HL-60 (cell line): ENCODE measurements at regions not wholly inside any gene's neighbourhood (a gene's known extent, or its start where the extent isn't known, plus 50 kb on each side); places are given as distances from the start of the nearest gene placed in this dataset.

ENCODE experiments used
- DNase-seq, 2 experiments: peaks; one replicate each; pipeline ENCODE4 v3.0.0-alpha.2; 2010 to 2020; ENCODE audit warnings: low read depth in 1 of 2, low spot score in 1 of 2
- H3K27ac ChIP-seq: fragments of 250-450 bp; sonication (Bioruptor Pico); replicated peaks from 2 replicates; pipeline ENCODE4 v1.5.1; 2020; ENCODE audit warnings: mild to moderate bottlenecking, moderate library complexity
- H3K27me3 ChIP-seq: fragments of 250-450 bp; sonication (Bioruptor Pico); 2 replicates; pipeline ENCODE4 v1.5.1; 2021; ENCODE audit warnings: mild to moderate bottlenecking, moderate library complexity; ENCODE audit not compliant: insufficient read depth, poor library complexity, severe bottlenecking
- H3K4me3 ChIP-seq: replicated peaks from 2 replicates; pipeline ENCODE4 v1.5.1; 2011; ENCODE audit warnings: mild to moderate bottlenecking, control low read depth, low read length; ENCODE audit not compliant: insufficient read depth
- GABPA ChIP-seq: IDR thresholded peaks from 2 replicates; pipeline ENCODE4 v1.6.1; 2012; ENCODE audit warnings: low read depth
- POLR2AphosphoS5 ChIP-seq: IDR thresholded peaks from 2 replicates; pipeline ENCODE4 v1.6.1; 2012; ENCODE audit warnings: low read depth
- SPI1 ChIP-seq: IDR thresholded peaks from 2 replicates; pipeline ENCODE4 v1.6.1; 2012; ENCODE audit warnings: low read depth, mild to moderate bottlenecking, borderline replicate concordance
- TF ChIP-seq, protein P1 (sequence below): IDR thresholded peaks from one replicate; pipeline ENCODE4 v1.5.1; 2011; ENCODE audit warnings: low read length, control low read depth, inconsistent platforms; ENCODE audit not compliant: insufficient read depth
- TF ChIP-seq, protein P2 (sequence below): IDR thresholded peaks from 2 replicates; pipeline ENCODE4 v1.6.1; 2012; ENCODE audit warnings: low read depth; ENCODE audit not compliant: insufficient replicate concordance

DNA sequence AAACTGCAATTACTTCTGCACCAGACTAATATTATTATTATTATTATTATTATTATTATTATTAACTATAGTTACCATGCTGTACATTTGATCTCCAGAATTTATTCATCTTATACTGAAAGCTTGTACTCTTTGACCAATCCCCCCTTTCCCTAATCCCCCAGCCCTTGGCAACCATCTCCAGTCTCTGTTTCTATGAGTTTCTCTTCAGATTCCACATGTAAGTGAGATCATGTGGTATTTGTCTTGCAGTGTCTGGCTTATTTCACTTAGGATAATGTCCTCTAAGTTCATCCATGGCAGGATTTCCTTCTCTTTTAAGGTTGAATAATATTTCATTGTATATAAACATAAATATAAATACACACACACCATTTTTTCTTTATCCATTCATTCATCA, 287.0 kb upstream of the DAB2 start:
- no peaks in the 10 kb centered on the region for H3K27me3 ChIP-seq
- TF ChIP-seq POLR2AphosphoS5 (no peak), SPI1 (no peak), GABPA (no peak)
- TF ChIP-seq, protein P1, sequence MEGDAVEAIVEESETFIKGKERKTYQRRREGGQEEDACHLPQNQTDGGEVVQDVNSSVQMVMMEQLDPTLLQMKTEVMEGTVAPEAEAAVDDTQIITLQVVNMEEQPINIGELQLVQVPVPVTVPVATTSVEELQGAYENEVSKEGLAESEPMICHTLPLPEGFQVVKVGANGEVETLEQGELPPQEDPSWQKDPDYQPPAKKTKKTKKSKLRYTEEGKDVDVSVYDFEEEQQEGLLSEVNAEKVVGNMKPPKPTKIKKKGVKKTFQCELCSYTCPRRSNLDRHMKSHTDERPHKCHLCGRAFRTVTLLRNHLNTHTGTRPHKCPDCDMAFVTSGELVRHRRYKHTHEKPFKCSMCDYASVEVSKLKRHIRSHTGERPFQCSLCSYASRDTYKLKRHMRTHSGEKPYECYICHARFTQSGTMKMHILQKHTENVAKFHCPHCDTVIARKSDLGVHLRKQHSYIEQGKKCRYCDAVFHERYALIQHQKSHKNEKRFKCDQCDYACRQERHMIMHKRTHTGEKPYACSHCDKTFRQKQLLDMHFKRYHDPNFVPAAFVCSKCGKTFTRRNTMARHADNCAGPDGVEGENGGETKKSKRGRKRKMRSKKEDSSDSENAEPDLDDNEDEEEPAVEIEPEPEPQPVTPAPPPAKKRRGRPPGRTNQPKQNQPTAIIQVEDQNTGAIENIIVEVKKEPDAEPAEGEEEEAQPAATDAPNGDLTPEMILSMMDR = no peak
- TF ChIP-seq, protein P2, sequence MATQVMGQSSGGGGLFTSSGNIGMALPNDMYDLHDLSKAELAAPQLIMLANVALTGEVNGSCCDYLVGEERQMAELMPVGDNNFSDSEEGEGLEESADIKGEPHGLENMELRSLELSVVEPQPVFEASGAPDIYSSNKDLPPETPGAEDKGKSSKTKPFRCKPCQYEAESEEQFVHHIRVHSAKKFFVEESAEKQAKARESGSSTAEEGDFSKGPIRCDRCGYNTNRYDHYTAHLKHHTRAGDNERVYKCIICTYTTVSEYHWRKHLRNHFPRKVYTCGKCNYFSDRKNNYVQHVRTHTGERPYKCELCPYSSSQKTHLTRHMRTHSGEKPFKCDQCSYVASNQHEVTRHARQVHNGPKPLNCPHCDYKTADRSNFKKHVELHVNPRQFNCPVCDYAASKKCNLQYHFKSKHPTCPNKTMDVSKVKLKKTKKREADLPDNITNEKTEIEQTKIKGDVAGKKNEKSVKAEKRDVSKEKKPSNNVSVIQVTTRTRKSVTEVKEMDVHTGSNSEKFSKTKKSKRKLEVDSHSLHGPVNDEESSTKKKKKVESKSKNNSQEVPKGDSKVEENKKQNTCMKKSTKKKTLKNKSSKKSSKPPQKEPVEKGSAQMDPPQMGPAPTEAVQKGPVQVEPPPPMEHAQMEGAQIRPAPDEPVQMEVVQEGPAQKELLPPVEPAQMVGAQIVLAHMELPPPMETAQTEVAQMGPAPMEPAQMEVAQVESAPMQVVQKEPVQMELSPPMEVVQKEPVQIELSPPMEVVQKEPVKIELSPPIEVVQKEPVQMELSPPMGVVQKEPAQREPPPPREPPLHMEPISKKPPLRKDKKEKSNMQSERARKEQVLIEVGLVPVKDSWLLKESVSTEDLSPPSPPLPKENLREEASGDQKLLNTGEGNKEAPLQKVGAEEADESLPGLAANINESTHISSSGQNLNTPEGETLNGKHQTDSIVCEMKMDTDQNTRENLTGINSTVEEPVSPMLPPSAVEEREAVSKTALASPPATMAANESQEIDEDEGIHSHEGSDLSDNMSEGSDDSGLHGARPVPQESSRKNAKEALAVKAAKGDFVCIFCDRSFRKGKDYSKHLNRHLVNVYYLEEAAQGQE = no peak
- H3K4me3 ChIP-seq = no peak overlapping the region
- no peak overlapping the region for H3K27ac ChIP-seq
- DNase-seq = no peak

GRCh38 chr5:39709032-39709431, 284.3 kb upstream of the DAB2 start:
- TF ChIP-seq, protein P1 = no peak
- no peak for TF ChIP-seq SPI1
- TF ChIP-seq POLR2AphosphoS5 = no peak
- TF ChIP-seq GABPA = no peak
- TF ChIP-seq, protein P2 = no peak
- Histone ChIP-seq H3K4me3 (no peak overlapping the region), H3K27me3 (no peaks in the 10 kb centered on the region), H3K27ac (no peak overlapping the region)
- DNase-seq = no peak

DNA sequence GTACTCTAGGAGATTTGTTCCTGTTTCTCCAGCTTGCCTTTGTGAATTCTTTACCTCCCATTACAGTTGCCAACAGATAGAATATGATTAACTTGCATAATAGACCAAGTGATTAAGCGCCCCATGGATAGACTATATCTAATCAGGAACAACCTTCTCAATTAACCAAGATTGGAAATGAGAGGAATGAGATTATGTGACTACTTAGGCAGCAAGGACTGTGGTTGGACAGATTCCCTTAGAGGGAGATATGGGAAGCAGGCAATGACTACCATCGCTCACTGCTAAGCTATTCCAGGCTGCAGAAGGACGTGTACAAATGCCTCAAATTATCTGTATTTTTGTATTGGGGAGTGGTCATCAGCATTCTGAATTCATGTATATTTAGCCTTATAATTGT, 278.1 kb upstream of the DAB2 start:
- DNase-seq = no peak
- Histone ChIP-seq H3K27me3 (no peaks in the 10 kb centered on the region), H3K27ac (no peak overlapping the region), H3K4me3 (no peak overlapping the region)
- TF ChIP-seq GABPA (no peak), SPI1 (no peak), POLR2AphosphoS5 (no peak)
- TF ChIP-seq, protein P2 = no peak
- TF ChIP-seq, protein P1 = no peak
